AG09309 (cell line): ENCODE measurements at regions not wholly inside any gene's neighbourhood (a gene's known extent, or its start where the extent isn't known, plus 50 kb on each side); places are given as distances from the start of the nearest gene placed in this dataset.

Experiments used
- DNase-seq: peaks from one replicate; pipeline ENCODE4 v3.0.0-alpha.2; 2010; ENCODE audit warnings: low read depth
- H3K4me3 ChIP-seq: 2 replicates; pipeline ENCODE4 v1.5.1; 2011; ENCODE audit warnings: mild to moderate bottlenecking, low read depth, low read length, moderate library complexity; ENCODE audit not compliant: control insufficient read depth
- TF ChIP-seq, protein P1 (sequence below): IDR thresholded peaks from 2 replicates; pipeline ENCODE4 v1.5.1; 2011; ENCODE audit warnings: mild to moderate bottlenecking, low read depth, low read length, inconsistent platforms; ENCODE audit not compliant: insufficient read depth, control insufficient read depth; ENCODE audit errors: missing control alignments

DNA sequence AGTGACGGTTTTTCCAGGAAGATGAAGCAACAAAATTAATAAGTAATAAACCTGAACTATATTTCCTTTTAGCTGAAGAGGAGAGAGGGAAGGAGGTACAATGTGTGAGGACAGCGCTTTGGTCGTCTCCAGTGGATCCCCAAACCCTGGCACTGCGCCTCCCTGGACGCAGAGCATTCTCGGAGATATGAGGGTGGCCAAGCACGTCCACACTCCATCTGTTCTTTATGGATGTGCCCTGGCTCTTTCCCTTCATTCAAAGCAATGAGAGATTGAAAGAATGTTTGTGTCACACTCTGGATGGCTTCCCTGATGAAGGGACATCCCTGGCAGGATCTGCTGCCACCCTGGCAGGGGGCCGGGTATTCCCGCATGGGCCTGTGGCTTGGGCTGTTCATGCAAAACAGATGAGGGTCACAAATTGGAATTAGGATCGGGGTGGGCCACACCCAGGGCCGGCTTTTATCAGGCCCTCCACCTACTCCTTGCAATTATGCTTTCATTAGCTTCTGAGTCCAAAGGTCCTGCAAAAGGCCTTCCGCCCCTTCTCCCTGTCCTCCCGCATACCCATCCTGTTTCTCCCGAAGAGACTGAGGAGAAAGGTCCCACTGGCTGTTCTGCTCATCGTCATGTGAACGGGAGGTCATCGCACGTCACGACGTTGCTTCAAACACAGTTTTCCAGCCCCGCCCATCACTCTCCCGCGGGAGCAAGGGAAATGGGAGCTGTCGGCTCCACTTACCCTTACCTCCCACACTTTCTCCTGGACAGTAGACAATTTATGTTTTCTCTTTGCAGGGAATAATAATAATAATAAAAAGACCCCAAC is 286.1 kb upstream of the IRX4 start:
- TF ChIP-seq, protein P1, sequence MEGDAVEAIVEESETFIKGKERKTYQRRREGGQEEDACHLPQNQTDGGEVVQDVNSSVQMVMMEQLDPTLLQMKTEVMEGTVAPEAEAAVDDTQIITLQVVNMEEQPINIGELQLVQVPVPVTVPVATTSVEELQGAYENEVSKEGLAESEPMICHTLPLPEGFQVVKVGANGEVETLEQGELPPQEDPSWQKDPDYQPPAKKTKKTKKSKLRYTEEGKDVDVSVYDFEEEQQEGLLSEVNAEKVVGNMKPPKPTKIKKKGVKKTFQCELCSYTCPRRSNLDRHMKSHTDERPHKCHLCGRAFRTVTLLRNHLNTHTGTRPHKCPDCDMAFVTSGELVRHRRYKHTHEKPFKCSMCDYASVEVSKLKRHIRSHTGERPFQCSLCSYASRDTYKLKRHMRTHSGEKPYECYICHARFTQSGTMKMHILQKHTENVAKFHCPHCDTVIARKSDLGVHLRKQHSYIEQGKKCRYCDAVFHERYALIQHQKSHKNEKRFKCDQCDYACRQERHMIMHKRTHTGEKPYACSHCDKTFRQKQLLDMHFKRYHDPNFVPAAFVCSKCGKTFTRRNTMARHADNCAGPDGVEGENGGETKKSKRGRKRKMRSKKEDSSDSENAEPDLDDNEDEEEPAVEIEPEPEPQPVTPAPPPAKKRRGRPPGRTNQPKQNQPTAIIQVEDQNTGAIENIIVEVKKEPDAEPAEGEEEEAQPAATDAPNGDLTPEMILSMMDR = no peak
- no peak for DNase-seq
- H3K4me3 ChIP-seq = no peak overlapping the region

DNA sequence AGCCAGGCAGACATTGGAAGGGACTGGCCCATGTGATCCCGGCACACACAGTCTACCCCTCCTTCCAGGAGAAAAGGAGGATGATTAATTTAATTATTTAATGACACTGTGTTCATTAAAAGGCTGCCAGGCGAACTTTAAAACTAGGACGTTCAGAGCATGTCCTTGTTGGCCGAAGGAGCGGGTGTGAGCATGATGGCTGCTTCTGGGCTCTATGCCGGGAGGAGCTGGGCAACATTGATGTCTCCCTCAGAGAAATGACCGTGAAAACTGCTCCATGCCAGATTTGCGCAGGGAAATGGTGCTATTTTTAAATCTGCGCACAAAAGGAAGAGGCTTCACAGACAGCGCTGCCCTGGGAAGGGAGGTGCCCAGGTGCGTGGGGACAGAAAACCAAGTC is 284.9 kb upstream of the IRX4 start:
- no peak for DNase-seq
- H3K4me3 ChIP-seq = no peak overlapping the region
- TF ChIP-seq, protein P1 = no peak

DNA sequence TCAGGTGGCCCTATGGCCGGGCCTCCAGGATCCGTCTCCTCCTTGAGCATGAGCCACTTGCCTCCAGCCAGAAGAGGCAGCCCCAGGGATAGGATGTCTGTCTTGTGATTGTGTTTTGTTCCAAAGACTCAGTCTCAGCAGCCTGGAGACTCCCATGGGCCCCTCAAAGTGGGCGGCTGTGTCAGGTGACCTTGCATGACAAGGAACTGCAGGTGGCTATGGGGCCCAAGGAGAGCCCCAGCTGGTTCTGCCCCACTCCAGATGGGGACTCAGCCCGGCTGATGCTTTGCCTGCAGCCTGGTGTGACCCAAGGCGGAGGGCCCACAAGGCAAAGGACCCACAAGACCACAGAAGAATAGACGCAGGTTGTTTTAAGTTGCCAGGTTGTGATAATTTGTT is 284.3 kb upstream of the IRX4 start:
- H3K4me3 ChIP-seq = no peak overlapping the region
- TF ChIP-seq, protein P1 = no peak
- no peak for DNase-seq

DNA sequence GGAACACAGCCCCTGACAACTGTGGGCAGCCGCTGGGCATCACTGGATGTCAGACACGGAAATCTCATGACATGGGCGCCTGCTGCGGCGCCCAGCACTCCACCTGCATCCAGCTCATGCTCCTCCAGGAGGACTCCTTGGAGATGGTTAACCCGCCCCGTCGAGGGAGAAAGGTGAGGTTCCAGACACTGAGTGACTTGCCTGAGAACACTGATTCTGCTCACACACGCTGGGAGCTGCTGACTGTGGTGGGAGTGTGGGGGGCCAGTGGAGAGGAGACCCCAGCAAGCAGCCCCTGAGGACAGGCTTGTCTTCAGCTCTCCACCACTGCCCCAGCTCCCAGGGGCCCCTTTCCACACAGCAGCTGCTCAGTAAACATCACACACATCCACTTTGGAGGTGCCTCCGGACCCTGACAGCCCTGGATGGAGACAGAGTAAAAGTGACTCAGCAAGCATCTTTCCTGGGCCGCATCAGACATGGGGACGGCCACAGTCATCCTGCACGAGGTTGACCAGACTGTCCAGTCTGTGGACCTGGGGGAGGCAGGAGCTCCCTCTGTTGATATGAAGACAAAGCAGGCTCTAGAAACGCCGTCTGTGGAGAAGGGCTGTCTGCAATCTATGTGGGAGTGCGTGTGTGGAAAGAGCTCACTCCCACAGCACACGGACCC is 283.7 kb upstream of the IRX4 start:
- TF ChIP-seq, protein P1 = no peak
- H3K4me3 ChIP-seq = no peak overlapping the region
- DNase-seq = no peak

DNA sequence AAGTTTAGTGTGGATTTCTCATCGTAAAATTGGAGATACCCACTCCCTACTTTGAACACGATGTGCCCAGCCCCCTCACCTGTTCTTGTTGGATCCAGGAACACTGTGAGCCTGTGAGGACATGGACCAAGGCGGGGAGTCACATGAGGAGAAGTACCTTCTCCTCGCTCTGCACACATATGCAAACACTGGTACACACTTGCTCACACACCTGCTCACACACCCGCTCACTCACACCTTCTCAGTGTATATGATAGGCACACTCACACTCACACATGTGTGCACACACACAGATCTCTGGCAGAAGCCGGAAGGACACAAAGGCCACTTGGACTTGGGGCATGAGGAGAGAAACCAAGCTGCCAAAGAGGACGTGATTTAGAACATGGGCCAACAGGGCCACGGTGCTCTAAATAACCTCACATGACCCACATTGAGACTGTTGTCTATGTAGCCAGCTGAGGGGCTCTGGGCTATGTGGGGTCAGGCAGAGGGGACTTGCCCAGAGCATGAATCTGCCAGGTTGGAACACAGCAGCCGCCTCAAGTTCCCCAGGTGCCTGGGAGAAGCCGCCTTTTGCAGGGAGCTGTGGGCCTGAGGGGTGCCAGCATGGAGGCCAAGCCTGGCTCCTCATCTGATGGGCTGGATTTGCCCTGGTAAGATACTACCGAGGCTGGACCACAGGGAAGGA is 283.0 kb upstream of the IRX4 start:
- H3K4me3 ChIP-seq = no peak overlapping the region
- TF ChIP-seq, protein P1 = no peak
- DNase-seq = no peak

DNA sequence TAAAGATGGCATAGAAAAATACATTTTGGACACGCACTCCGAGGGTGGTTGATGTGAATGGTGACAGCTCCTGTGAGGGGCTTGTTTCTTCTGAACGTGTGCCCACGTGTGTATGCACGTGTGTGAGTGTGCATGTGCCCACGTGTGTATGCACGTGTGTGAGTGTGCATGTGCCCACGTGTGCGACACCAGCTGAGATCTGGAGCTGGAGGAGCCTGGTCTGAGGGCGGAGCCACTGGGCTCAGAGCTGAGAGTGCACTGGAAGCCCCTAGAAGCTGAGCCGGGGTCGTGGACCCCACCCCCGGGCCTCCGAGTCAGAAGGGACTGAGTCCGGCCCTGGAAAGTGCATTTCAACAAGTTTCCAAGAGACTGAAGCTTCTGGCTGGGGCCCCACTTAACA is 282.5 kb upstream of the IRX4 start:
- no peak overlapping the region for H3K4me3 ChIP-seq

More for the DNA sequence above, 282.5 kb upstream of the IRX4 start:
- TF ChIP-seq, protein P1 = no peak
- no peak for DNase-seq
